ENCODE measurements at regions not wholly inside any gene's neighbourhood (a gene's known extent, or its start where the extent isn't known, plus 50 kb on each side); places are given as distances from the start of the nearest gene placed in this dataset.

- TF ChIP-seq POLR2A (IDR thresholded peaks at IDR 0.05) = no peak
- TF ChIP-seq, protein P1, sequence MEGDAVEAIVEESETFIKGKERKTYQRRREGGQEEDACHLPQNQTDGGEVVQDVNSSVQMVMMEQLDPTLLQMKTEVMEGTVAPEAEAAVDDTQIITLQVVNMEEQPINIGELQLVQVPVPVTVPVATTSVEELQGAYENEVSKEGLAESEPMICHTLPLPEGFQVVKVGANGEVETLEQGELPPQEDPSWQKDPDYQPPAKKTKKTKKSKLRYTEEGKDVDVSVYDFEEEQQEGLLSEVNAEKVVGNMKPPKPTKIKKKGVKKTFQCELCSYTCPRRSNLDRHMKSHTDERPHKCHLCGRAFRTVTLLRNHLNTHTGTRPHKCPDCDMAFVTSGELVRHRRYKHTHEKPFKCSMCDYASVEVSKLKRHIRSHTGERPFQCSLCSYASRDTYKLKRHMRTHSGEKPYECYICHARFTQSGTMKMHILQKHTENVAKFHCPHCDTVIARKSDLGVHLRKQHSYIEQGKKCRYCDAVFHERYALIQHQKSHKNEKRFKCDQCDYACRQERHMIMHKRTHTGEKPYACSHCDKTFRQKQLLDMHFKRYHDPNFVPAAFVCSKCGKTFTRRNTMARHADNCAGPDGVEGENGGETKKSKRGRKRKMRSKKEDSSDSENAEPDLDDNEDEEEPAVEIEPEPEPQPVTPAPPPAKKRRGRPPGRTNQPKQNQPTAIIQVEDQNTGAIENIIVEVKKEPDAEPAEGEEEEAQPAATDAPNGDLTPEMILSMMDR (IDR thresholded peaks at IDR 0.05) = no peak
- H3K27me3 ChIP-seq = no peaks in the 10 kb centered on the region
- 56% methylated on average over 3 of the region's 3 CpGs for WGBS, 2 donors
- H3K9me3 ChIP-seq = no peaks in the 10 kb centered on the region
- no peak overlapping the region for H3K27ac ChIP-seq
- intact Hi-C loops (cut with DNase I; ENCODE audit: low total_unique reads) = no loop called here
- no peak overlapping the region for H3K4me3 ChIP-seq
- no peaks in the 10 kb centered on the region for H3K36me3 ChIP-seq (ENCODE audit: low read depth, missing control alignments)
- no peak for DNase-seq
- H3K4me1 ChIP-seq = no peaks in the 10 kb centered on the region
These were observed 968.1 kb upstream of the GOT2 start for GRCh38 chr16:59701963-59702930.

GRCh38 chr16:59699786-59700185 lies 965.7 kb upstream of the GOT2 start:
- TF ChIP-seq POLR2A (IDR thresholded peaks at IDR 0.05) = no peak
- TF ChIP-seq, protein P1 (IDR thresholded peaks at IDR 0.05) = no peak
- no peak overlapping the region for H3K4me3 ChIP-seq
- no peaks in the 10 kb centered on the region for H3K36me3 ChIP-seq (ENCODE audit: low read depth, missing control alignments)
- intact Hi-C loops (cut with DNase I; ENCODE audit: low total_unique reads) = no loop called here
- DNase-seq = no peak
- no peaks in the 10 kb centered on the region for H3K27me3 ChIP-seq
- H3K4me1 ChIP-seq = no peaks in the 10 kb centered on the region
- WGBS, 2 donors = 89 to 94% methylated on average over 1 of the region's 1 CpG
- no peak overlapping the region for H3K27ac ChIP-seq
- H3K9me3 ChIP-seq = no peaks in the 10 kb centered on the region

GRCh38 chr16:59698346-59699020 lies 964.4 kb upstream of the GOT2 start:
- Histone ChIP-seq H3K27ac (no peak overlapping the region), H3K4me1 (no peaks in the 10 kb centered on the region), H3K27me3 (no peaks in the 10 kb centered on the region), H3K36me3 (ENCODE audit: low read depth, missing control alignments) (no peaks in the 10 kb centered on the region), H3K4me3 (no peak overlapping the region), H3K9me3 (no peaks in the 10 kb centered on the region)
- intact Hi-C loops (cut with DNase I; ENCODE audit: low total_unique reads) = no loop called here
- WGBS, 2 donors = 47 to 60% methylated on average over 3 of the region's 3 CpGs
- TF ChIP-seq, protein P1 (IDR thresholded peaks at IDR 0.05) = no peak
- no peak for TF ChIP-seq POLR2A (IDR thresholded peaks at IDR 0.05)
- DNase-seq = no peak

GRCh38 chr16:59697761-59698160 lies 963.6 kb upstream of the GOT2 start:
- 76 to 77% methylated on average over 1 of the region's 1 CpG for WGBS, 2 donors
- Histone ChIP-seq H3K4me3 (no peak overlapping the region), H3K9me3 (no peaks in the 10 kb centered on the region), H3K4me1 (no peaks in the 10 kb centered on the region), H3K36me3 (ENCODE audit: low read depth, missing control alignments) (no peaks in the 10 kb centered on the region), H3K27me3 (no peaks in the 10 kb centered on the region), H3K27ac (no peak overlapping the region)
- DNase-seq = no peak
- intact Hi-C loops (cut with DNase I; ENCODE audit: low total_unique reads) = no loop called here
- no peak for TF ChIP-seq POLR2A (IDR thresholded peaks at IDR 0.05)
- TF ChIP-seq, protein P1 (IDR thresholded peaks at IDR 0.05) = no peak

Data from testis (tissue), 2 donors.